CD4-positive, alpha-beta memory T cell (primary cell): ENCODE measurements at regions not wholly inside any gene's neighbourhood (a gene's known extent, or its start where the extent isn't known, plus 50 kb on each side); places are given as distances from the start of the nearest gene placed in this dataset.

Experiments used
- CTCF ChIA-PET: fragments of 350-600 bp; sonication (Branson Sonifier 250); formaldehyde crosslinking; loops from one replicate; lab custom pipeline; 2021; ENCODE audit warnings: inconsistent platforms; ENCODE audit not compliant: partially characterized antibody; lab: Charles Lee
- POLR2A ChIA-PET: fragments of 350-600 bp; sonication (Branson Sonifier 250); formaldehyde crosslinking; loops from one replicate; lab custom pipeline; 2021; ENCODE audit not compliant: partially characterized antibody; lab: Charles Lee
- DNase-seq, 5 donors: peaks; one replicate each; pipeline versions ENCODE4 v3.0.0 to v3.0.0-alpha.2; 2020 to 2022; ENCODE audit warnings: mixed read lengths in 1 of 5
- H3K27ac ChIP-seq: one replicate; pipeline ENCODE4 v1.7.0; 2013; ENCODE audit warnings: low read depth, low read length
- H3K27me3 ChIP-seq: 2 replicates; pipeline ENCODE4 v1.7.0; 2013; ENCODE audit warnings: mild to moderate bottlenecking, low read length, moderate library complexity; ENCODE audit not compliant: insufficient read depth
- H3K36me3 ChIP-seq: 2 replicates; pipeline ENCODE4 v1.7.0; 2013; ENCODE audit warnings: mild to moderate bottlenecking, low read length, moderate library complexity; ENCODE audit not compliant: insufficient read depth
- H3K4me1 ChIP-seq: 2 replicates; pipeline ENCODE4 v1.7.0; 2013; ENCODE audit warnings: mild to moderate bottlenecking, low read length, moderate library complexity; ENCODE audit not compliant: insufficient read depth
- H3K4me3 ChIP-seq, 2 donors: one replicate each; pipeline ENCODE4 v1.7.0; 2013; ENCODE audit warnings: low read length in 2 of 2, mild to moderate bottlenecking in 1 of 2
- H3K9me3 ChIP-seq, 2 donors: one replicate each; pipeline ENCODE4 v1.7.0; 2013; ENCODE audit warnings: low read length in 2 of 2, control low read depth in 1 of 2; ENCODE audit not compliant: control insufficient read depth in 1 of 2
- H3K27ac Mint-ChIP-seq, 7 donors: one replicate each; pipeline ENCODE4 v1.8.0; 2020 to 2021; ENCODE audit warnings: mixed read lengths in 7 of 7, mild to moderate bottlenecking in 6 of 7, inconsistent platforms in 3 of 7, moderate library complexity in 3 of 7
- H3K27me3 Mint-ChIP-seq, 2 donors: one replicate each; pipeline ENCODE4 v1.8.0; 2020 to 2021; ENCODE audit warnings: mixed read lengths in 2 of 2
- H3K36me3 Mint-ChIP-seq, 2 donors: one replicate each; pipeline ENCODE4 v1.8.0; 2020 to 2021; ENCODE audit warnings: mixed read lengths in 2 of 2, inconsistent platforms in 1 of 2, mild to moderate bottlenecking in 1 of 2
- H3K4me1 Mint-ChIP-seq, 4 donors: one replicate each; pipeline ENCODE4 v1.8.0; 2020 to 2021; ENCODE audit warnings: mixed read lengths in 4 of 4, mild to moderate bottlenecking in 1 of 4
- H3K4me3 Mint-ChIP-seq, 8 donors: one replicate each; pipeline ENCODE4 v1.8.0; 2020 to 2021; ENCODE audit warnings: mixed read lengths in 8 of 8, mild to moderate bottlenecking in 7 of 8, moderate library complexity in 6 of 8, inconsistent platforms in 3 of 8
- H3K9me3 Mint-ChIP-seq, 8 donors: one replicate each; pipeline ENCODE4 v1.8.0; 2020 to 2021; ENCODE audit warnings: mixed read lengths in 8 of 8, mild to moderate bottlenecking in 5 of 8, inconsistent platforms in 3 of 8, moderate library complexity in 1 of 8
- intact Hi-C: fragments of 100-400 bp; cut with micrococcal nuclease; formaldehyde crosslinking; loops from one replicate; pipeline ENCODE4 v1.15.1; 2023

DNA sequence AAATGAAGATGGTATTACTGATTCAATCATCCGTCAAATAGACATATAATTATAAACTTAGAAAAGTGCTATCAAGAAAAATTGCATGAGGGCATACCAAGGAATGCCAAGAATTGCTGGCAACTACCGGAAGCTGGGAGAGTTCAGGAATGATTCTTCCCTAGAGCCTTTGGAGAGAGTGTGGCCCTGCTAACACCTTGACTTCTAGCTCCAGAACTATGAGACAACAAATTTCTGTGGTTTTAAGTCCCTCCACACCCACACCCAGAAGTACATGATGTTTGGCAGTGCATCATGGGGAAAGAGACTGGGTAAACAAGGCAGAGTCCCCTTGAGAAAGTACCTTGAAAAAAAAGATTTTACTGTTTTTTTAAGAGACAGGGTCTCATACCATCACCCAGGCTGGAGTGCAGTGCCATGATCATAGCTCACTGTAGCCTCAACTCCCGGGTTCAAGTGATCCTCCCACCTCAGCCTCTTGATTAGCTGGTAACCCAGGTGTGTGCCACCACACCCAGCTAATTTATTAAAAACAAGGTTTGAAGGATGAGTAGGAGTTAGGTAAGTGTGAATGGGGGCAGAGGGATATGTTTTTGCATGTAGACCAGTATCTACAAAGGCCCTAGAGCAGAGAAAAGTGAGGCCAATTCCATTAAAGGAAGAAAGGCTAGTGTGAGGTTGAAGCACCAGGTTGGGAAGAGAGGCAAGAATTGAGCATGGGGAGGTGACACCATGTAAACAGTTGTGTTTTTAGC is 53.1 kb downstream of the GSX2 start:
- H3K9me3 ChIP-seq, result no peaks in the 10 kb centered on the region
- intact Hi-C loops, result no loop called here
- no peaks in the 10 kb centered on the region for H3K36me3 ChIP-seq
- H3K4me3 Mint-ChIP-seq, result no peak overlapping the region
- H3K9me3 Mint-ChIP-seq, result peaks cover 0 to 11% (median 3%) of the 10 kb centered on the region in 8 donors
- H3K4me1 ChIP-seq, result no peaks in the 10 kb centered on the region
- DNase-seq, result no peak
- no peaks in the 10 kb centered on the region for H3K36me3 Mint-ChIP-seq
- CTCF ChIA-PET, result no interaction called here
- POLR2A ChIA-PET, result no interaction called here
- peaks cover 12 to 22% of the 10 kb centered on the region in 2 donors for H3K27me3 Mint-ChIP-seq
- H3K27ac Mint-ChIP-seq, result no peak overlapping the region
- H3K27ac ChIP-seq, result no peak overlapping the region
- peaks cover 0 to 4% (median 0%) of the 10 kb centered on the region in 4 donors for H3K4me1 Mint-ChIP-seq
- H3K27me3 ChIP-seq, result no peaks in the 10 kb centered on the region
- no peak overlapping the region for H3K4me3 ChIP-seq

- CTCF ChIA-PET, result no interaction called here
- no peak for DNase-seq
- Mint-ChIP-seq H3K9me3 (peaks cover 0 to 23% (median 10%) of the 10 kb centered on the region in 8 donors), H3K4me3 (no peak overlapping the region), H3K4me1 (no peaks in the 10 kb centered on the region), H3K36me3 (no peaks in the 10 kb centered on the region), H3K27me3 (peaks cover 7 to 8% of the 10 kb centered on the region in 2 donors), H3K27ac (no peak overlapping the region)
- POLR2A ChIA-PET, result no interaction called here
- intact Hi-C loops, result no loop called here
- Histone ChIP-seq H3K36me3 (no peaks in the 10 kb centered on the region), H3K4me3 (no peak overlapping the region), H3K27me3 (no peaks in the 10 kb centered on the region), H3K9me3 (no peaks in the 10 kb centered on the region), H3K27ac (no peak overlapping the region), H3K4me1 (no peaks in the 10 kb centered on the region)
Observed at GRCh38 chr4:54155936-54156335, 56.0 kb downstream of the GSX2 start.

- Mint-ChIP-seq H3K4me3 (no peak overlapping the region), H3K4me1 (no peaks in the 10 kb centered on the region), H3K36me3 (no peaks in the 10 kb centered on the region), H3K27ac (no peak overlapping the region), H3K9me3 (peaks cover 0 to 27% (median 14%) of the 10 kb centered on the region in 8 donors), H3K27me3 (peaks cover 0 to 5% of the 10 kb centered on the region in 2 donors)
- ChIA-PET CTCF (no interaction called here), POLR2A (no interaction called here)
- intact Hi-C loops, result no loop called here
- Histone ChIP-seq H3K9me3 (no peaks in the 10 kb centered on the region), H3K36me3 (no peaks in the 10 kb centered on the region), H3K27ac (no peak overlapping the region), H3K27me3 (no peaks in the 10 kb centered on the region), H3K4me3 (no peak overlapping the region), H3K4me1 (no peaks in the 10 kb centered on the region)
- DNase-seq, result no peak
Observed at GRCh38 chr4:54157606-54158005, 57.6 kb downstream of the GSX2 start.

GRCh38 chr4:54159543-54159942 is 59.6 kb downstream of the GSX2 start:
- POLR2A ChIA-PET, result no interaction called here
- H3K4me1 ChIP-seq, result no peaks in the 10 kb centered on the region
- intact Hi-C loops, result no loop called here
- CTCF ChIA-PET, result no interaction called here
- H3K4me3 Mint-ChIP-seq, result no peak overlapping the region
- H3K27me3 Mint-ChIP-seq, result peaks cover 2 to 5% of the 10 kb centered on the region in 2 donors
- H3K27me3 ChIP-seq, result no peaks in the 10 kb centered on the region
- peaks cover 0 to 27% (median 14%) of the 10 kb centered on the region in 8 donors for H3K9me3 Mint-ChIP-seq
- H3K36me3 ChIP-seq, result no peaks in the 10 kb centered on the region
- H3K27ac ChIP-seq, result no peak overlapping the region
- H3K4me1 Mint-ChIP-seq, result no peaks in the 10 kb centered on the region
- no peak overlapping the region for H3K4me3 ChIP-seq
- no peak for DNase-seq
- no peaks in the 10 kb centered on the region for H3K36me3 Mint-ChIP-seq
- no peak overlapping the region for H3K27ac Mint-ChIP-seq
- no peaks in the 10 kb centered on the region for H3K9me3 ChIP-seq

DNA sequence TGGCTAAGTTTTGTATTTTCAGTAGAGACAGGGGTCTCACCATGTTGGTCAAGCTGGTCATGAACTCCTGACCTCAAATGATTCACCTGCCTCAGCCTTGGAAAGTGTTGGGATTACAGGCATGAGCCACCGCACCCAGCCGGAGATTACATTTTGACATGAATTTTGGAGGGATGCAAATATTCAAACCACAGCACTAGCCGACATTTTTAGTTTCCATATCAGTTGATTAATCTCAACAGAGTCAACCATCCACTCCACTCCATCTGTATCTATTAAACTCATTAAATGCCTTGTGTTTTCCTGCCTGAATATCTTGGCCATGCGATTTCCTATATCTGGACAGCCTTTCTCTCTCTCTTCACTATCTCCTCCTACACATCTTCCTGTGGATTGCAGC is 64.1 kb upstream of the PDGFRA start:
- intact Hi-C loops, result no loop called here
- Mint-ChIP-seq H3K4me1 (no peaks in the 10 kb centered on the region), H3K9me3 (peaks cover 0 to 14% (median 6%) of the 10 kb centered on the region in 8 donors), H3K27me3 (peaks cover 4 to 9% of the 10 kb centered on the region in 2 donors), H3K27ac (no peak overlapping the region), H3K4me3 (no peak overlapping the region), H3K36me3 (no peaks in the 10 kb centered on the region)
- H3K36me3 ChIP-seq, result no peaks in the 10 kb centered on the region
- H3K9me3 ChIP-seq, result no peaks in the 10 kb centered on the region
- no peaks in the 10 kb centered on the region for H3K4me1 ChIP-seq
- H3K27me3 ChIP-seq, result no peaks in the 10 kb centered on the region
- no peak overlapping the region for H3K27ac ChIP-seq
- no peak for DNase-seq
- CTCF ChIA-PET, result no interaction called here
- POLR2A ChIA-PET, result no interaction called here
- no peak overlapping the region for H3K4me3 ChIP-seq

- Histone ChIP-seq H3K9me3 (no peaks in the 10 kb centered on the region), H3K27me3 (no peaks in the 10 kb centered on the region), H3K4me1 (no peaks in the 10 kb centered on the region), H3K27ac (no peak overlapping the region), H3K4me3 (no peak overlapping the region), H3K36me3 (no peaks in the 10 kb centered on the region)
- Mint-ChIP-seq H3K4me3 (no peak overlapping the region), H3K9me3 (peaks cover 0 to 10% (median 5%) of the 10 kb centered on the region in 8 donors), H3K4me1 (no peaks in the 10 kb centered on the region), H3K27me3 (peaks cover 7 to 9% of the 10 kb centered on the region in 2 donors), H3K36me3 (no peaks in the 10 kb centered on the region), H3K27ac (no peak overlapping the region)
- intact Hi-C loops, result no loop called here
- no peak for DNase-seq
- ChIA-PET CTCF (no interaction called here), POLR2A (no interaction called here)
Observed at GRCh38 chr4:54165438-54165837, 63.7 kb upstream of the PDGFRA start.

GRCh38 chr4:54167508-54167907 is 61.6 kb upstream of the PDGFRA start:
- Mint-ChIP-seq H3K27ac (no peak overlapping the region), H3K4me3 (no peak overlapping the region)

More at GRCh38 chr4:54167508-54167907, 61.6 kb upstream of the PDGFRA start:
- ChIA-PET POLR2A (no interaction called here), CTCF (no interaction called here)
- H3K9me3 Mint-ChIP-seq, result peaks cover 0 to 2% (median 0%) of the 10 kb centered on the region in 8 donors
- no peaks in the 10 kb centered on the region for H3K4me1 ChIP-seq
- intact Hi-C loops, result no loop called here
- no peaks in the 10 kb centered on the region for H3K4me1 Mint-ChIP-seq
- H3K36me3 ChIP-seq, result no peaks in the 10 kb centered on the region
- H3K9me3 ChIP-seq, result no peaks in the 10 kb centered on the region
- peaks cover 7 to 12% of the 10 kb centered on the region in 2 donors for H3K27me3 Mint-ChIP-seq
- no peak for DNase-seq
- H3K27ac ChIP-seq, result no peak overlapping the region
- no peaks in the 10 kb centered on the region for H3K36me3 Mint-ChIP-seq
- H3K4me3 ChIP-seq, result no peak overlapping the region
- no peaks in the 10 kb centered on the region for H3K27me3 ChIP-seq
